ENCODE measurements at regions not wholly inside any gene's neighbourhood (a gene's known extent, or its start where the extent isn't known, plus 50 kb on each side); places are given as distances from the start of the nearest gene placed in this dataset.

DNA sequence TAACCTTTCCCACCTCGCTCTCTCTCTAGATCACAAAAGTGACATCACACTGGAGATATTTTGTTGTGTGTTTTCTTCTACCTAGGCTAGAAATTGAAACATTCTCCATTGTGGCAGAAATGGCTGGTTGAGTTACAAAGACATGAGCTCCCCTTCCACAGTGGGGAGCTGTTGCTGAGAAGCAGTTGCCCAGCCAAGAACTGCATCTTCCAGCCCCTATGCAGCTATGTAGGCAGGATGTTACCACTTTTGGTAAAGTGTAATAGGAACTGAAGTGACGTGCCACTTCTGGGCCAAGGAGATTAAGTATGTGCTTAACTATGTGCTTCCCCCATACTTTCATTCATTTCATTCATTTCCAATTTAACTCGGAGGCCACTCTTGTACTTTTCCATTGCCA lies 138.7 kb upstream of the E2F7 start:
- no peak for DNase-seq

DNA sequence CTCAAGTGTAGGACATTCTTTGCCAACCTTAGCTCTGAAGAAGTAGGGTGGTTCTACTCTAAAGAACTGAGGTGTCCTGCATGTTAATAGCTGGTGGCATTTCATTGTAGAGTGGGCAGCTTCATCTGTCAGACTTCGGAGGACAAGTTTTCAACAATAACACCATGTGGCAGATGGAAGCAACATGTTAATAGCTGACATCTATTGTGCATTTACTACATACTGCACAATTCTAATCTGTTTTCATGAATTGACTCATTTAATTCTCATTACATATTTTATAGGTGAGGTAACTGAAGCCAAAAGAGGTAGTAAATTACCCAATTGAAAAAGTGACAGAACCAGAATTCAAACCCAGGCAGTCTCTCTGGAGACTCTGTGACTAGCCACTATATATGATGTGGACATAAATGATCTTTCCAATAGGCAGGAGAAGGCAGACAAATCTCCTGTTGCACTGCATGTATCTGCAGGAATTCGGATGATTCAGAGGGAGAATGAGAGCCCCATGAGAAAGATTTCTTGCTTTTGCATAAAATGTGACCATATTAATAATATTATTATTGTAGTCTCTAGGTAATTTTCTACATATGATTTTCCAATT lies 137.2 kb upstream of the E2F7 start:
- no peak for DNase-seq

DNA sequence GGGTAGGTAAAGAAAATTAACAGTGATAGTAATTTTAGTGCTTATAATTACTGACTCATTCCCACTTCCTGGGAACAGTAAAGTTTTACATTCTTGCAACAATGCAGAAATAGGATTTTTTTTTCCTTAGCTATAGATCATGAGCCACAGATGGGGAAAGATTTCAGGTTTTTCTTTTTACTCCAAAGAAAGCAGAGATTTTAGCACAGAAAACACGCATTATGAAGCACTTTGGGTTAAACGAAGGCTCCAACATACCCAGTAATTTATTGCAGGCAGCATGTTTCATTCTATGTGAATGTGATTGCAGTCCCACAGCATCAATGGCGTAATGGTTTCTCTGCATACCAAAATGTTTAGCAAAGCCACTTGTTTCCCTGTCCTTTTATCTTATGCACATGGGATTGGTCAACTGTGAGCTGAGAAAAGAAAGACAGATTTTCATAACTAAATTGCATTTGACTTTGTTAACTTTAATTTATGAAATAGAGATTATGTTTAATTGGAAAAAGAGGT lies 124.6 kb upstream of the E2F7 start:
- no peak for DNase-seq

DNA sequence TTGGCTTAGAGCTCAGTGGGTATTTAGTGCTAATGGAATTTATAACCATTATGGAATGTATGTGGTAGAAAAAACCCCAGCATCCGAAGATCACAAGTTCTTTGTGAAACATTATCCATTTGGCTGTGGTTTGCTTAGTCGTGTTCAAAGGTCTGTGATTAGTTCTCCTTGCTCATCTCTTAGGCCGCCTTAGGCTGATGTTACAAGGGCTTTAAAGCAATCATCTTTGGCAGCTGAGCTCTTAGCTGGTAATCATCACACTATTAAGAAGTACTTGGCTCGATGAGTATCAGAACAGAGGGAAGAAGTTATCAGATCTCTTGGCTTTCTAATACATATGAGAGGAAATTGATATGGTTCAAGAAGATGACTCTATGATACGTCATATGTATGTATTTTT lies 124.1 kb upstream of the E2F7 start:
- no peak for DNase-seq

DNA sequence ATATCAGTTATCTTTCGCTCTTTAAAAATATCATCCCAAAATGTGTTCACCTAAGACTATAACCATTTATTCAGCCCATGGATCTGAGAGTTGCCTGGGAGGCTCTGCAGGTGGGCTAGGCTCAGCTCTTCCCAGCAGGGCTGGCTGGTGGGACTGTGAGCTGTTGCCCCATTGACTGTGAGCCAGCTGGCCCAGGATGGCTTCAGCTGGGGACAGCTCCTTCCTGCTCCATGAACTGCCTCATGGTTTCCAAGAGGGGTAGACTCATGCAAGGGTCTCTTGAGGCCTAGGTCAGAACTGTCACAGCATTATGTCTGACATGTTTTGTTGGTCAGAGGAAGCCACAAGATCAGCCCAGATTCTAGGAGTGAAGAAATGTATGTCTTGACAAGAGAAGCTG lies 114.1 kb upstream of the E2F7 start:
- no peak for DNase-seq

DNA sequence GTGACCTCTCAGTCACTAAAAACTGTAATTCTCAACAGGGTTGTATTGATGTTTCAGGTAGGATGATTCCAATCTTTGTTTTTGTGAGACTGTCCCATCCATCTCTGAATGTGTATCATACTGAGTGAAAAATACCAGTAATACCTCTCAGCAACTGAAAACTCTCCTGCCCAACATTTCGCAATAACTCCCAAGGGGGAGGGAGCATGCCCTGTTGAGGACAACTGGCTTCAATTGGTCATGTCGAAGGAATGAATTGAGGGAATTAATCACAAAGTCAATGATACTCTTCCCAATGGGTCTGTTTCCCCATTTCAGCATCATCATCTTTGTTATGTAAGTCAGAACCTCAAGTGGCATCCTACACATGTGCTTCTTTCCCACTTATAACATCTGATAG lies 102.4 kb upstream of the E2F7 start:
- no peak for DNase-seq

DNA sequence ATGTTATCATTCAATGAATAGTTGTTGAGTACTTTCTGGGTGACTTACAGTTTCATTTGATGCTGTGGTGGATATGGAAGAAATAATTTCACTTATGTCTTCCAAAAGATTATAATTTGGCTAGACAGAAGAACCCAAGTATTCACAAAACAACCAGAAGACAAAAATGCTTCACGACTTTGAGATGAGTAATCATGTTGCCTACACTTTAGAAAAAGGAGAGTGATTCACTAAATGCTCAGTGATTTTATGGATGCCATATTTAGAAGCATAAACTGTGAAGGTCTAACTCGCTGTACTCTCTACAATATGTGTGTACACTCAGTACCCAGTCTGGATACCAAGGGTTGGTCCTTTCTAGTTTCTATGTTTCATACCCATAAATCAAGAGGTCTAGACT lies 101.3 kb upstream of the E2F7 start:
- no peak for DNase-seq

DNA sequence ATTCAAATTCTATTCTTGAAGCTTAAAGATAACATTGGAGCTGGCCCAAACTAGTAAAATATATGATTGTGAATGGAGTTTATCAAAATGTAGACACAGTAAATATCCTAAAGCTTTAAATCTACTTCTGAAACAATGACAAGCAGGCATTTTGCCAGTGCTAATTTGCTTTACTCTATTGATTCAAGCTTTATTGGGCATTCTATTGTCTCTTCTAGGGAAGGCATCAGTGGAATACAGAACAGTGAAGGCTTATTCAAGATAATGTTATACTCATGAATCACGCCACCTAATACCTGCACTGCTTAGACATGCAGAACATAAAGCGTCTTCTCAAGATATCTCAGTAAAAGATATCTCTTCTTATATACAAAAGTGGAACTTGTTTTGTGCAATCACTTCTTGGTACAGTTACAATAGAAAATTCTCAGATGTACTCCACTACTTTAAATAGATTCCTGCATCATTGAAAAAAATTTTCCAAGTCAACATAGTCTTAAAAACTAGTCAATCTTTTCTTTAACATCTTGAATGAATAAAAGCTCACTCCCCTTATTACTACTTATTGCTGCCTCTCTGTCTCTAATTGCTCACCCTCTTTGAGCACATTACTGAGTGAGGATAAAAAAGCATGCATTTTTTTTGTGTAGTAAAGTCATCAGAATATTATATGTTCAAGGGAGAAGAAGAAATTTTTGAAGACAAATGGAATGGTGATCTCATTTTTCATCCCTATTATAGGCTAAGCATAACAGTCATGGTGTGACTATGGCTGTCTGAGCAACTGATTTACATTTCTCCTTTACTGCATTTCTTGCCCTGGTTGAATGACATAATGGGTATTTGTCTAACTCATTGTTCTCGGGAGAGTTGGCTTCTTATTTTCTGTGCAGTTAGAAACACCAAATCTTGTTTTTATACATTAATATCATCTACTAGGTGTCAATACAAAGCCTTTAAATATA lies 98.0 kb upstream of the E2F7 start:
- DNase-seq = no peak

DNA sequence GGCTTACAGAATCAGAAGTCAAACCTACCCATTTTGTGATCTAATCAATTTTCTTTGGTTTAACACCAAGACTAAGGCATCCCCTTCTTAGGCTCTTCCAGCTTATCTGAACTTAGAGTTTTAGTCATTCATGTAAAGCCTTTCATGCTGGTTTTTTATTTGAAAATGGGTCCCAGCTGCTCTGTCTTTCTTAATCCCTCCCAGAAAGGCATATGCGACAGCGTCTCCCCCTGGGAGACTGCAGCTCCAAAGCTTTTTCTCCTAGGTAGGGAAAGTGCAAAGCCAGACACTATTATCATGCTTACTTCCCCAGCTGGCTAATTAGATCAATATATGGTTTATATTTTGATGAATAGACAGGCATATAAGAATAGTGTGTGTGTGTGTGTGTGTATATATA lies 96.6 kb upstream of the E2F7 start:
- DNase-seq = no peak

DNA sequence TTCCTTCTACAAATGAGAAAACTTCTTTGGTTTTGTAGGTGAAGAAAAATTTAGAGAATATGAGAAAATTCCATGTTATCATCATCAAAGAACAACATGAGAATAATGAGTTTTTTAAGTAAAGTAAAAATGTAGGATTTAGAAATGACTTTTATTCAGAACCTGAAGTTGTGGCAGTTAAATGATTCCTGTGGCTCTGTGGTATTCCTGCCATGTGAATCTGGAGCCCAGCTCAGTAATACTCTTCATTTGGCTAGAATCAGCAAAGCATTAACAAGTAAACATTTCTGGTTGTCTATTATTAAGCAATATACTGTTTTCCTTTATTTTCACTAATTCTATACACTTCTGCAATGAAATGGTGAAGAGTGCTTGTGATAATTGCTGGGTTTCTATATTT lies 95.6 kb upstream of the E2F7 start:
- DNase-seq = no peak

DNA sequence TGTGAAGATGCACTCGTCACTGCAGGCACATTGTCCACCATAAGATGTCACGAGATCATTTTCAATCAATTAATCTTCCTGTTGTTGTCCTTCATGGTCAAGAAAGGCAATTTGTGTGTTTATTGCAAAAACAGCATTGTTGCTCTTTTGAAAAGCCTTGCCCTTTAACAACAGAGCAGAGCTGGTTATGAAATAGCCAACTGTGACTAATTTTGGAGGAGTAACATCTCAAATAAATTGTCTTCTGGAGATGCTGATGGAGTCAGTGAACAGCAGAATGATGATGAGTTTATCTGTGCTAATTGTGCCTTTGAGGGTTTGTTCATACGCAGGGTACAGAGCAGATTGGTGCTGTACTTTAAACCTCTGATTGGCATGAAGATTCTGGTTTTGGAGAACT lies 88.3 kb upstream of the E2F7 start:
- DNase-seq = no peak

DNA sequence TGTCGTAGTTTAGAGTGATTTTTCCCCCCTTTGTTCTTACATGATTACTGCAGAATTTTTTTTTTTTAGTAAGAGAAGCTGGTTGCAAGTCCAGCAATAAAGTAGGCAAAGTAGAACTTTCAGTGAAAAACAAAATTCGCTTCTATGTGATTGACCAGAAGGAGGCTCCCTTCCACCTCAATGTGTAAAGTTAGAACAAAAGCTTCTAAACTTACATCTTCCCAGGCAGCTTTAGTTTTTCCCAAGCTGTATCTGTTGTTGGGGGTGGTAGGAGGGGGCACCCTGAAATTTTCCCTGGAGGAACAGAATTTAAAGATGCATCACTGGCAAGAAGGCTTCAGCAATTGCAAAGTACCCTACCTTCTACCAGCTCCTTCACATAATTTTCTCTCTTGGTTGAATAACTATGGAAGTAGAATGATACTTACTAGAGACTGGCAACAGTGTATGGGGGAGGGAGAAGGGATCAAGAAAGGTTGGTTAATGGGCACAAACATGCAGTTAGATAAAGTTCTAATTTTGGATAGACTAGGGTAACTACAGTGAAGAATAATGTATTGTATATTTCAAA lies 87.3 kb upstream of the E2F7 start:
- DNase-seq = peak; percentile 36

DNA sequence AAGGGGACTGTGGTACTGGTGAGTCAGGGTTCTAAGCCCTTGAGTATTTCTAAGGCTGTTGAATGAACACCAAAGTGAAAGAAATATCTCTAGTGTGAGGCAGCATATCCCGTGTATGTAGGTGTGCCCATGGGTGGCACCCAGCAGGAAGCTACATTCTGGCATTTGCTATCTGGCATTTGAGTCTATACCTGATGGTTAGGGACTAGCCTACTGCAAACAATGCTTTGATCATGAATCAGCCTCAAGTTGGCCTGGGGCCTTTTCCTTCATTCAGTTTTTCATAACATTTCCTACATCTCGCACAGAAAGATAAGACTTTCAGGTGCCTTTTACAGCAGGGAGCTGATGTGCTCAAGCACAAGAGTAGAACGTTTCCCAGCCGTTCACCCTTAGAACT lies 85.7 kb upstream of the E2F7 start:
- DNase-seq = no peak

DNA sequence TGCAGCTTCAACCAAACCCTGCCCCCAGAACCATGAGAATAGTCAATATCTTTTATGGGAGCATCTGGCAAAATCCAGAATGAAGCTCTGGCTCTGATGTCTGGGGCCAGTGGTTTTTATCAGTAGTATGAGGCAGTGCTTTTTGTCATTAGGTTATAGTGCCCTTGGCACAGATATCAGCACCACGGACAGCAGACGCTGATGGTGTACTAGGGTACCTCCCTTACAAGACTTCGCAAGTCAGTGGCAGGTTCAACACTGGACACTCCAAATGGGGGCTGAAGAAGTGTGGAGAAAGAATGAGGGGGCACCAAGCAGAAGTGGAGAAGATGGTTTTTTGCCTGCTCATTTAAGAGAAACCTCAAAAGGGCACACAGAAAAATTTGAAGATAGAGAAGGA lies 68.2 kb upstream of the E2F7 start:
- DNase-seq = peak; percentile 27

DNA sequence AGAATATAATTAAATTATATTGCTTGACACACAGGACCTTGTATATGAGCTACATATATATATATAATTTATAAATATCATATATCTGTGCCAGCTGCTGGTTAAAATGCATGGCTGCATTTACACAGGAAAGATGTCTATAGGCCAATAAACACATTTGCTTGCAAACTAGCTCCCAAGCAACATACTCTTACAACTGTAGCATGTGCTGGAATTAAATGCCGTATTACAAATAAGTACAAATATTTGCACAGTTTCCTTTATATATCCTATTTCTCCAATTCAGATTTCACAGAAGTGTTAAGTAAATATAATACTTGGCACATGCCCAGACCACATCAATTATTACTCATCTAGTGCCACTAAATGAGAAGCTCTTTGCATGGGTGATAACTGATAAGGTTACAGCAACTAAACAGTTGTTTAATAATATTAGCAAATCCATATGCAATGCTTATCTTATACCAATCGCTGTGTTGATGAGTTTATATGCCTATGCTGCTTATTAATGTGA lies 66.7 kb upstream of the E2F7 start:
- DNase-seq = no peak

DNA sequence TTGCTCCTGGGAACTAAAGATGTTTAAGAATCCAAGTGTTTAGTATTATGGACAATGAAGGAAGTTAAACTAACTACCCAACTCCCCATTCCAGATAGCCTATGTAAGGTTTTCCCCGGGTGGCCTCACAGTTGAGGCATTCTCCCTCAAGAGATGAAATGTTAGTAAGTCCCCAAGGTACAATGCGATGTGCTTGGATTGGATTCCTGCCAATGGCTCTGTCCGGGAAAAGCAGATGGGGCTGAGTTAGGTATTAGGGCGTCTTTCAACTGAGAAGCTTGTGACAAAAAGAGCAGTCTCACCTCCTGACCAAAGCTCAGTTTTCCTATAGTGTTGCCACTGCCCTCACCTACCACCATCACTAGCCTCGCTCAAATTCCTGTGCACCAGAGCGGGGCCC lies 64.8 kb upstream of the E2F7 start:
- DNase-seq = no peak

DNA sequence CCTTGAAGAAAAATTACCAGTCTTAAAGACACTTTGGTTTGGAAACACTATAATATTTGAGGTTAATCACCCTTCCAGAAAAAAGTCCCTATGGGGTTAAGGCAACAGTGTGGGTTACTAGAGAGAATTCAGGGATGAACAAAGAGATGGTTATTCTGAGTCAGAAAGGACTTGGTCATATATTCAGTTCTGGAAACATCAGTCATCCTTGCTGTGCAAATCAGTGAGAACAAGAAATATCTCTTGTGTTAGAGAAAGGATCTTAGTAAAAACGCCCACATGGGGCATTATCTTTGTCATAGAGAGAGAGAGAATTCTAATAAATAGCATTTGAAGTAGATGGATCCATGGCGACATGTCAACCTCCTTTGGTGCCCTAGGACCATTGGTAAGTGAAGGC lies 59.4 kb upstream of the E2F7 start:
- DNase-seq = no peak

DNA sequence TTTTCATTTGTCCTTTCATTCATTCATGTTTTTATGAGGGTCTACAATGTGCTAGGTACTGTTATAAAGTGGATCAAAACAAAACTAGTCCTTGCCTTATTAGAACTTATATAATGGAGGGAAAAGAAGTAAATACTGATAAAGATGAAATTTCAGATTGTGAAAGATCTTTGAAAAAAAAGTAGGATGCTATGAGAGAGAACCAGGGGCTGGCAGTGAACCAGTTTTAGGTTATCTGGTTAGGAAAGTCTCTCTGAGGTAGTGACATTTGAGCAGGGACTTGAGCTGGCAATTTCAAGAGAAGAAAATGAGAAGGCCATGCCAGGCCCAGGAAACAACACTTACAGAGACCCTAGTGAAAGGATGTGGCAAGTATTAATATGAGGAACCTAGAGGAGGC lies 57.3 kb upstream of the E2F7 start:
- DNase-seq = no peak

DNA sequence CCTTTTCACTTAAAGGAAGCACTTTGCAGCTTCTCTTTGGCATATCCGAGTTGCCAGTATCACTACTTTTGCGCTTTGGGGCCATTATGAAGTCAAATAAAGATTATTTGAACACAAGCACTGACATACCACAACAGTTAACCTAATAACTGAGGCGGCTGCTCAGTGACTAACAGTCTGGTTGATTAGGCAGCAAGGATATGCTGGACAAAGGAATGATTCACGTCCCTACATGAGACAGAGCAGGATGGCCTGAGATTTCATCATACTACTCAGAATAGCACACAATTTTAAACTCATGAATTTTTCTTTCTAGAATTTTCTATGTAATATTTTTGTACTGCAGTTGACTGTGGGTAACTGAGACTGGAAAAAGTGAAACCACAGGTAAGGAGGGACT lies 56.9 kb upstream of the E2F7 start:
- DNase-seq = no peak

DNA sequence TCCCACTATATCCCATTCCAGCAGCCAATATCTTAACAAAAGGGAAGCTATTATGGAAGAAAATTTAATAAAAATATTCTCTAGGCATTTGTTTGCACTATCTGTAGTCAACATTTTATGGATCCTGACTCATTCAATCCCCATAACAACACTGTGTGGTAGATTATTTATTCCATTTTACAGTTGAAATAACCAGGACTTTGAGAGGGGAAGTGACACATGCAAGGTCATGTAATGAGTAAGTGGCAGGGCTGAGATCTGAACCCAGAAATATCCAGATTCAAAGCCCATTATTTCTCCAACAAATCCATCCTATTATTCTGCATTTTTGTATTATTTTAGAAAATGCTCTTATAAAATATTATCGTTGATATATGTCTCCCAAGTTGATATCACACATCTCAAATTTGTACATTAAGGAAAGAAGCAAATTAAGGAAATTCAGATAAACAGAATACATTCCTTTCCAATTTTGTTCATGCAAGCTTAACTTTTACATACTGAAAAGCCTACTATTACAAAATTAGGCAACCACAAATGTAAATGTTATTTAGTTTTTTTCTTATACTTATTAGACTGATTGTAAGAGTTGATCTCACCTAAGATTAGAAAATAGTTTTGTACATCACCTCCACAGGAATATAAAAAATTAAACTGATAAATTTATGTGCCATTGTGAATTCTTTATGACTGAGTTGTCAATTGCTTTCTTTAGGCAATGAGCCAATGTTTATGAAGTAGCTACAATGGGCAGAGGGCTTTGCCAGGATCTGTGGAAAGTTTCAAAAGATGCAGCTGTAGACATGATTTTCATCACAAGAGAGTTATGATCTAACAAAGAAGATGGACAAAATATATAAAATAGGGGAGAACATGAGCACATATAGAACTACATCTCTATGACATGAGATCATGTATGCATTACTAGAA lies 55.1 kb upstream of the E2F7 start:
- DNase-seq = no peak

DNA sequence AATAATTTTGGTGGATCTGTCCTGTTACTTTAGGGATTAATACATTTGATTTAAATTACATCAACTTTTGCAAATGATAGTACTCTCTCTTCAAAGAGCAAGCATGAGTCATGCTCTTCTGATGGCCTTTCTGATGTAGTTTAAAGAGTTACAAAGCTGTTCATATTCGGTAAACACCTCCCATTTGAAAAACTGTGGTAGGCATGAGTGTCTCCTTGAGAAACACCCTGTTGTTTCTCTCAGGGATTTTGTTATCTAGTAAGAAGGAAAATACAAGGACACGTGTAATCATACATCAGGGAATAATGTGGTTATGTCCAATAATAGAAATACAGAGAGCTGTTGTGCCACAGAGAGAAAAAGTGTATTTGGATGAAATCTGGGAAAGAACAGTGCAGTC lies 53.3 kb upstream of the E2F7 start:
- no peak for DNase-seq

DNA sequence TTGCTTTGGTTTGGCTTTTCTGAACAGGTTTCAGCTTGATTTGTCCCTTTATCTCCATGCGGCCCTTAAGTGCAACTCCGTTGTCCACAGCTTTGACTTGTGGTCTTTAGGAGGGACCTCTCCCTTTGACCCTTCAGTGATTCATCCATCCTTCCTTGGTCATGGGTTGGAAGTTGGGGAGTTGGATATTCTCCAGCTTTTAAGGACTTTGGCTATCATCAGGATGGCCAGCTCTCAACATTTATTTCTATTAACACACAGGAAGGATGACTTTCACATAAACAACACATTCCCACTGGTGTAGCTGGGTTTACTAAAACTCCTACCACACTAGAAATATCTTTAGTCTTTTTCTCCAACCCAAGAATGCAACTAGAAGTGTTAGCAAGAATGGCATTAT lies 50.9 kb upstream of the E2F7 start:
- no peak for DNase-seq
